Uterus (tissue), 1 donor: ENCODE measurements at regions not wholly inside any gene's neighbourhood (a gene's known extent, or its start where the extent isn't known, plus 50 kb on each side); places are given as distances from the start of the nearest gene placed in this dataset. TPM values are rescaled to one million over a fixed set of nuclear protein-coding genes. Genes with fewer than 3 reads are reported as not detected.

Experiments
- small RNA-seq: library from RNA; depleted of rRNA; stranded (forward); fragments of <200 nt; gene quantifications from one replicate; pipeline ENCODE3, GENCODE V24; 2016

Small RNA genes lying in the stretch of these regions (small RNA-seq; reads per million reads assigned to genes)
- not detected for gene AC026402.1
